Activated CD8-positive, alpha-beta T cell treated with anti-CD3 and anti-CD28 coated beads for 36 hours (primary cell): ENCODE measurements at regions not wholly inside any gene's neighbourhood (a gene's known extent, or its start where the extent isn't known, plus 50 kb on each side); places are given as distances from the start of the nearest gene placed in this dataset.

ENCODE experiments used
- ATAC-seq: fragments of 200-7000 bp; cut with Tn5 transposase; one replicate; pipeline ENCODE4 v1.10.0; 2021; ENCODE audit warnings: mild to moderate bottlenecking, moderate library complexity
- CTCF ChIA-PET: fragments of 350-600 bp; sonication (Branson Sonifier 250); formaldehyde crosslinking; loops from one replicate; lab custom pipeline; 2021; ENCODE audit warnings: antibody characterized with exemption; lab: Charles Lee
- POLR2A ChIA-PET: fragments of 350-600 bp; sonication (Branson Sonifier 250); formaldehyde crosslinking; loops from one replicate; lab custom pipeline; 2021; ENCODE audit warnings: antibody characterized with exemption; lab: Charles Lee
- DNase-seq: peaks from one replicate; pipeline ENCODE4 v3.0.0-alpha.2; 2020
- H3K27ac Mint-ChIP-seq: one replicate; pipeline ENCODE4 v1.8.0; 2021; ENCODE audit warnings: mild to moderate bottlenecking, mixed read lengths
- H3K27me3 Mint-ChIP-seq: one replicate; pipeline ENCODE4 v1.8.0; 2021; ENCODE audit warnings: mixed read lengths
- H3K36me3 Mint-ChIP-seq: one replicate; pipeline ENCODE4 v1.8.0; 2021; ENCODE audit warnings: low read depth, mixed read lengths
- H3K4me1 Mint-ChIP-seq: one replicate; pipeline ENCODE4 v1.8.0; 2021; ENCODE audit warnings: low read depth, mixed read lengths
- H3K4me3 Mint-ChIP-seq: one replicate; pipeline ENCODE4 v1.8.0; 2021; ENCODE audit warnings: mild to moderate bottlenecking, moderate library complexity, mixed read lengths
- H3K9me3 Mint-ChIP-seq: one replicate; pipeline ENCODE4 v1.8.0; 2021; ENCODE audit warnings: mixed read lengths
- CTCF ChIP-seq: fragments of 200-600 bp; IDR thresholded peaks from one replicate; pipeline ENCODE4 v1.8.0; 2022; ENCODE audit warnings: antibody characterized with exemption, mild to moderate bottlenecking
- intact Hi-C: fragments of 100-400 bp; cut with micrococcal nuclease; formaldehyde crosslinking; loops from one replicate; pipeline ENCODE4 v1.10.0; 2022

- H3K9me3 Mint-ChIP-seq: no peaks in the 10 kb centered on the region
- ATAC-seq (no peak), DNase-seq (no peak)
- TF ChIP-seq CTCF: no peak
- ChIA-PET CTCF (interaction anchor here (1.5 to 2.1 kb wide), 2 partner anchors 52 to 163 kb away, joined by 3 to 4 read pairs; no protein-coding TSS in a partner anchor), POLR2A (no interaction called here)
- no peak overlapping the region for H3K27ac Mint-ChIP-seq
- no peak overlapping the region for H3K4me3 Mint-ChIP-seq
- peaks cover 10% of the 10 kb centered on the region for H3K27me3 Mint-ChIP-seq
- H3K4me1 Mint-ChIP-seq: no peaks in the 10 kb centered on the region
- no peaks in the 10 kb centered on the region for H3K36me3 Mint-ChIP-seq
- intact Hi-C loops: no loop called here
These were observed 51.2 kb upstream of the ABCC4 start for GRCh38 chr13:95352486-95352885.

GRCh38 chr13:95354156-95354555 is 52.9 kb upstream of the ABCC4 start:
- Mint-ChIP-seq H3K4me1 (no peaks in the 10 kb centered on the region), H3K36me3 (no peaks in the 10 kb centered on the region), H3K4me3 (no peak overlapping the region), H3K9me3 (no peaks in the 10 kb centered on the region), H3K27ac (no peak overlapping the region), H3K27me3 (peaks cover 6% of the 10 kb centered on the region)
- ChIA-PET POLR2A (no interaction called here), CTCF (interaction anchor here (2.1 kb wide), 1 partner anchor 50 kb away, joined by 4 read pairs; no protein-coding TSS in a partner anchor)
- DNase-seq (no peak), ATAC-seq (no peak)
- TF ChIP-seq CTCF: no peak
- intact Hi-C loops: no loop called here

GRCh38 chr13:95354680-95355487 is 53.6 kb upstream of the ABCC4 start:
- Mint-ChIP-seq H3K4me1 (no peaks in the 10 kb centered on the region), H3K4me3 (no peak overlapping the region), H3K36me3 (no peaks in the 10 kb centered on the region), H3K27me3 (peaks cover 7% of the 10 kb centered on the region), H3K27ac (no peak overlapping the region), H3K9me3 (no peaks in the 10 kb centered on the region)
- ChIA-PET POLR2A (no interaction called here), CTCF (no interaction called here)
- intact Hi-C loops: no loop called here
- no peak for TF ChIP-seq CTCF
- DNase-seq (no peak), ATAC-seq (no peak)

- intact Hi-C loops: no loop called here
- H3K4me1 Mint-ChIP-seq: no peaks in the 10 kb centered on the region
- no peak overlapping the region for H3K27ac Mint-ChIP-seq
- TF ChIP-seq CTCF: no peak
- H3K27me3 Mint-ChIP-seq: peaks cover 7% of the 10 kb centered on the region
- H3K9me3 Mint-ChIP-seq: no peaks in the 10 kb centered on the region
- ChIA-PET CTCF (no interaction called here), POLR2A (no interaction called here)
- no peak for DNase-seq
- H3K4me3 Mint-ChIP-seq: no peak overlapping the region
- ATAC-seq: no peak
- no peaks in the 10 kb centered on the region for H3K36me3 Mint-ChIP-seq
These were observed 54.2 kb upstream of the ABCC4 start for GRCh38 chr13:95355494-95355893.

- no peak overlapping the region for H3K4me3 Mint-ChIP-seq
- intact Hi-C loops: no loop called here
- POLR2A ChIA-PET: no interaction called here
These were observed 55.7 kb upstream of the ABCC4 start for GRCh38 chr13:95356916-95357315.

More at GRCh38 chr13:95356916-95357315, 55.7 kb upstream of the ABCC4 start:
- no peak for ATAC-seq
- Mint-ChIP-seq H3K27me3 (peaks cover 7% of the 10 kb centered on the region), H3K27ac (no peak overlapping the region), H3K9me3 (no peaks in the 10 kb centered on the region), H3K36me3 (no peaks in the 10 kb centered on the region), H3K4me1 (no peaks in the 10 kb centered on the region)
- no peak for TF ChIP-seq CTCF
- CTCF ChIA-PET: no interaction called here
- no peak for DNase-seq
